ENCODE measurements at regions not wholly inside any gene's neighbourhood (a gene's known extent, or its start where the extent isn't known, plus 50 kb on each side); places are given as distances from the start of the nearest gene placed in this dataset.

DNA sequence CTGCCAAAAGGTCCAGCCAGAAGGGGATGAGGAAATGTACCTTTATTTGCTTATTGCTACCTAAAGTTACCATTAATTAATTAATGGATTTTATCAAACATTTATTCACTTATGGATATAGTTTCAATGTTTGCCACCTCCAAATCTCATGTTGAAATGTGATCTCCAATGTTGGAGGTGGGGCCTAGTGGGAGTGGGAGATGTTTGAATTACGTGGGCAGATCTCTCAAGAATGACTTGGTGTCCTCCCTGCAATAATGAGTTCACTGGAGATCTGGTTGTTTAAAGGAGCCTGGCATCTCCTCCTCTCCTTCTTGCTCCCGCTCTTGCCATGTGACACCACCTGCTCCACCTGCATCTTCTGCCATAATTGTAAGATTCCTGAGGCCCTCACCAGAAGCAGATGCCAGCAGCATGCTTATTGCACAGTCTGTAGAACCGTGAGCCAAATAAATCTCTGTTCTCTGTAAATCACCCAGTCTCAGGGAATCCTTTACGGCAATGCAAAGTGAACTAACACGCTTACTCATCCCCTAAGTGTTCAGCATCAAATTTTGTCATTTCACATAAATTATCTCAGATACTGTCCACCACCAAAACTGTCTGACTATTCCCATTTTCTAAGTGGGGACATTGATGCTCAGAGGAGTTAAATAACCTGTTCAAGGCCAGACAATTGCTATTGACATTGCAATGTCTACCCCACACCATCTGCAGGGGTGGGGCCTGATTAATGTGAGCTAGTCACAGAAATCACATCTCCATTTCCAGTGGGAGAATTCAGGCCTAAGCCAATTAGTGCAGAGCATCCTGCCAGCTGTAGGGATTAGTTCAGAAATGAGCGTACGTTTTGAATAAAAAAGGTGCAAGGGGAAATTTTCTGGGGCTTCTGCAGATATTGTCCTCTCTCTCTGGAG is 51.6 kb upstream of the SYN3 start:
- TF ChIP-seq, protein P1, sequence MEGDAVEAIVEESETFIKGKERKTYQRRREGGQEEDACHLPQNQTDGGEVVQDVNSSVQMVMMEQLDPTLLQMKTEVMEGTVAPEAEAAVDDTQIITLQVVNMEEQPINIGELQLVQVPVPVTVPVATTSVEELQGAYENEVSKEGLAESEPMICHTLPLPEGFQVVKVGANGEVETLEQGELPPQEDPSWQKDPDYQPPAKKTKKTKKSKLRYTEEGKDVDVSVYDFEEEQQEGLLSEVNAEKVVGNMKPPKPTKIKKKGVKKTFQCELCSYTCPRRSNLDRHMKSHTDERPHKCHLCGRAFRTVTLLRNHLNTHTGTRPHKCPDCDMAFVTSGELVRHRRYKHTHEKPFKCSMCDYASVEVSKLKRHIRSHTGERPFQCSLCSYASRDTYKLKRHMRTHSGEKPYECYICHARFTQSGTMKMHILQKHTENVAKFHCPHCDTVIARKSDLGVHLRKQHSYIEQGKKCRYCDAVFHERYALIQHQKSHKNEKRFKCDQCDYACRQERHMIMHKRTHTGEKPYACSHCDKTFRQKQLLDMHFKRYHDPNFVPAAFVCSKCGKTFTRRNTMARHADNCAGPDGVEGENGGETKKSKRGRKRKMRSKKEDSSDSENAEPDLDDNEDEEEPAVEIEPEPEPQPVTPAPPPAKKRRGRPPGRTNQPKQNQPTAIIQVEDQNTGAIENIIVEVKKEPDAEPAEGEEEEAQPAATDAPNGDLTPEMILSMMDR (IDR thresholded peaks at IDR 0.05) = no peak
- H3K4me1 ChIP-seq = no peaks in the 10 kb centered on the region
- H3K27ac ChIP-seq = no peak overlapping the region

DNA sequence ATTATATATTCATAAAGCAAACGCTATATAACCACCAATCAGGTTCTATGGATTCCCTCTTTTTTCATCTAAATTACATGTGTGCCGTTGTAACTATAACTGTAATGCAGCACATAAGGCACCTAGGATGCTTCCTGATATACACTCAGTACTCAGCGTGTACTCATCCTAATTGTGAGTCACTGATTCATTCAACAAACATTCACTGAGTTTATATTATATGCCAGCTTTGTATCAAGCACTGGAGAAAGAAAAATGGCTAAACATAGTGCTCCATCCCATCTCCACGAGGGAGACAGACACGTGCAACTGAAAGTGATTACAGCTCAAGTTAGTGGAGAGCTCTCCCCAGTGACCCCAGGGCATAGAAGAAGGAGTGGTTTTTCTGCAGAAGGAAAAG is 49.9 kb upstream of the SYN3 start:
- H3K27me3 ChIP-seq = no peaks in the 10 kb centered on the region
- peaks cover 0 to 13% of the 10 kb centered on the region in 2 donors for H3K9me3 ChIP-seq
- DNase-seq (ENCODE audit: low spot score) = no peak
- no peaks in the 10 kb centered on the region for H3K4me1 ChIP-seq
- TF ChIP-seq, protein P1 (IDR thresholded peaks at IDR 0.05) = no peak
- H3K36me3 ChIP-seq = no peaks in the 10 kb centered on the region
- H3K4me3 ChIP-seq = no peak overlapping the region
- H3K27ac ChIP-seq = no peak overlapping the region

More for the DNA sequence above, 51.6 kb upstream of the SYN3 start:
- Histone ChIP-seq H3K27me3 (no peaks in the 10 kb centered on the region), H3K9me3 (no peaks in the 10 kb centered on the region), H3K4me3 (no peak overlapping the region), H3K36me3 (no peaks in the 10 kb centered on the region)
- DNase-seq (ENCODE audit: low spot score) = no peak
